Tibial artery (tissue), 4 donors: ENCODE measurements at regions not wholly inside any gene's neighbourhood (a gene's known extent, or its start where the extent isn't known, plus 50 kb on each side); places are given as distances from the start of the nearest gene placed in this dataset.

Source experiments
- DNase-seq, 2 donors: peaks; one replicate each; pipeline ENCODE4 v3.0.0-alpha.2; 2019
- H3K27ac ChIP-seq, 2 donors: fragments of 200-600 bp; sonication (generic) in 1 of 2; 1 replicate in 1 of 2; 2 replicates in 1 of 2; pipeline ENCODE4 v1.5.1; 2018 to 2019; ENCODE audit warnings: mild to moderate bottlenecking in 1 of 2
- H3K27me3 ChIP-seq, 2 donors: fragments of 200-600 bp; sonication (generic) in 1 of 2; one replicate each; pipeline versions ENCODE4 v1.5.1 to v1.6.0; 2016 to 2019
- H3K36me3 ChIP-seq, 3 donors: fragments of 200-600 bp; sonication (generic) in 2 of 3; one replicate each; pipeline ENCODE4 v1.5.1; 2016 to 2019; ENCODE audit warnings: mild to moderate bottlenecking in 2 of 3
- H3K4me1 ChIP-seq, 4 donors: fragments of 200-600 bp; sonication (generic) in 2 of 4; 1 replicate in 3 of 4; 2 replicates in 1 of 4; pipeline ENCODE4 v1.5.1; 2016 to 2019
- H3K4me3 ChIP-seq, 2 donors: fragments of 200-600 bp; sonication (generic) in 1 of 2; 1 replicate in 1 of 2; 2 replicates in 1 of 2; pipeline ENCODE4 v1.5.1; 2018 to 2019; ENCODE audit warnings: mild to moderate bottlenecking in 2 of 2
- H3K9me3 ChIP-seq, 3 donors: fragments of 200-600 bp; sonication (generic) in 1 of 3; one replicate each; pipeline ENCODE4 v1.5.1; 2016 to 2019
- intact Hi-C: fragments of 100-400 bp; cut with DNase I; formaldehyde crosslinking; loops from one replicate; pipeline ENCODE4 v1.15.0; 2023; ENCODE audit warnings: low total_unique reads
- TF ChIP-seq, protein P1 (sequence below), 2 experiments: fragments of 200-600 bp in 1 of 2; fragments of 450-650 bp in 1 of 2; IDR thresholded peaks; one replicate each; pipeline ENCODE4 v1.5.1; 2017 to 2019; ENCODE audit warnings: antibody characterized with exemption in 2 of 2, mild to moderate bottlenecking in 1 of 2, moderate library complexity in 1 of 2

DNA sequence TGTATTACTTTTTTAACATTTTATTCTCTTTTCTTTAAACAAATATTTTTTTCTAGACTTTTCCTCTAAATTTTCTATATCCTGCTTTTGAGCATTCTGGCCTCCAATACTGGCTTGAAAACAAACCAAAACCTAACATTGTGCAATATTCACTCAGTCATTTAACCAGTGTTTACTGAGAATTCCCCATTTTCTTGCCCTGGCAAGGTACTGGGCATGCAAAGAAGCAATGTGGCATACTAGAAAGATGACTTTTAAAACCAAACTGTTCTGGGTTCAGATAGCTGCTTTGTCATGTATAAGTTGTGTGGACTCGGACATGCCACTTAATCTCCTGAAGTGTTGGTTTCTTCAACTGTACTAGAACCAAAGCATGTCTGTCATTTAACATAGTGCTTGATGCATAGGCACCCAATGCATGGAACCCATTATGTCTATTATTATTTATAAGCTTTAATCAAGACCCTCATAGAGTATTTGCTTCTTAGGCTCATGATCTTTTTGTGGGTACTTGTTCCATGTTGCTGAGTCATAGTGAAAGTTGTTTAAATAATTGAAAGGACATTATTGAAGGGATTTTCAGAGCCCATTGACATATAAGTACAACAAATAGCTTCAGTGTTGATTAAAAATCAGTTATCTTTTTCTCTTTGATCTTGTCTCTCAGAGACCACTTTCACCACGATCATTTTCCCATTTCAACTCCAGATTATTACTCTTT is 185.4 kb upstream of the OSR1 start:
- DNase-seq, result no peak
- Histone ChIP-seq H3K4me3 (no peak overlapping the region), H3K27me3 (no peaks in the 10 kb centered on the region), H3K27ac (no peak overlapping the region), H3K36me3 (no peaks in the 10 kb centered on the region), H3K4me1 (peaks cover 0 to 5% (median 2%) of the 10 kb centered on the region in 4 donors), H3K9me3 (no peaks in the 10 kb centered on the region)
- TF ChIP-seq, protein P1, sequence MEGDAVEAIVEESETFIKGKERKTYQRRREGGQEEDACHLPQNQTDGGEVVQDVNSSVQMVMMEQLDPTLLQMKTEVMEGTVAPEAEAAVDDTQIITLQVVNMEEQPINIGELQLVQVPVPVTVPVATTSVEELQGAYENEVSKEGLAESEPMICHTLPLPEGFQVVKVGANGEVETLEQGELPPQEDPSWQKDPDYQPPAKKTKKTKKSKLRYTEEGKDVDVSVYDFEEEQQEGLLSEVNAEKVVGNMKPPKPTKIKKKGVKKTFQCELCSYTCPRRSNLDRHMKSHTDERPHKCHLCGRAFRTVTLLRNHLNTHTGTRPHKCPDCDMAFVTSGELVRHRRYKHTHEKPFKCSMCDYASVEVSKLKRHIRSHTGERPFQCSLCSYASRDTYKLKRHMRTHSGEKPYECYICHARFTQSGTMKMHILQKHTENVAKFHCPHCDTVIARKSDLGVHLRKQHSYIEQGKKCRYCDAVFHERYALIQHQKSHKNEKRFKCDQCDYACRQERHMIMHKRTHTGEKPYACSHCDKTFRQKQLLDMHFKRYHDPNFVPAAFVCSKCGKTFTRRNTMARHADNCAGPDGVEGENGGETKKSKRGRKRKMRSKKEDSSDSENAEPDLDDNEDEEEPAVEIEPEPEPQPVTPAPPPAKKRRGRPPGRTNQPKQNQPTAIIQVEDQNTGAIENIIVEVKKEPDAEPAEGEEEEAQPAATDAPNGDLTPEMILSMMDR (IDR thresholded peaks at IDR 0.05), result no peak
- intact Hi-C loops, result no loop called here

DNA sequence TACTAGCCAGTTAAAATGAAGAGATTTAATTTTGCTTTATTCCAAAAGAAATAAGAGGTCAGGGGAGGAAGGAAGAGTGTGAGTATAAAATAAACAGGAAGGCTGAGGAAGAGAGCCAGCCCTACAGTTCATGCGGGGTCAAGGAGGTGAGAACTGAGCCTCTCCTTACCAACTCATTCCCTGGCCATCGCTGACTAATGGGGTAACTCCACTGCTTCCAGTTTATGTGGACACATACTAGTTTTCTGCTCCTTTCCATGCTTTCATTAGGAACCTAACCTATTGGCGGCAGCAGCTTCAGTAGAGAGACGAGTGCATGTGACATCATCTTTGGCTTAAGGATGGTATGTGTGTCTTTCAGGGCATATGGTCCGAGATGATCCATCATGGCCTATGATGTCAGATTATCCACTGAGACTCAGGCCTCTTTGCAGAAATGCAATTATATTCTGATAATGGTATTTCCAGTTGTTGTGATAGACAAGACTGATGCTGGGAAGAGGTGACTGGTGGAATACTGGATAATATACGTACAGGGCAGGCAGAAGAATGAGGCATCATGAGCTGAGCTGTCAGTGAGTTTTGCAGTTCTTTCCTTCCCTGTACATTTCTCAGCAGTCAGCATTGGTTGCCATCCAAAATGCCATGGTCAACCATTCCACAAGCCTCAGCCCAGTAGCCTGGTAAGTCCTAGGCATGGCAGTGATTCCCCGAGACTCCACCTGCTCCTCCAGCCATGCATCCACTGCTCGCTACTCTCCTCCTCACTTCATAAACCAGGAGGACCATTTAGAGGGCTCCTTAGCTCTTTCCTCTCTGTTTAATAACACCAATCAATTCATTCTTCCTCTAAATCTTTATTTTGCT is 184.6 kb upstream of the OSR1 start:
- TF ChIP-seq, protein P1 (IDR thresholded peaks at IDR 0.05), result no peak
- peaks cover 0 to 5% (median 2%) of the 10 kb centered on the region in 4 donors for H3K4me1 ChIP-seq
- no peak overlapping the region for H3K4me3 ChIP-seq
- DNase-seq, result no peak
- H3K27me3 ChIP-seq, result no peaks in the 10 kb centered on the region
- H3K9me3 ChIP-seq, result no peaks in the 10 kb centered on the region
- H3K36me3 ChIP-seq, result no peaks in the 10 kb centered on the region
- intact Hi-C loops, result no loop called here
- no peak overlapping the region for H3K27ac ChIP-seq

DNA sequence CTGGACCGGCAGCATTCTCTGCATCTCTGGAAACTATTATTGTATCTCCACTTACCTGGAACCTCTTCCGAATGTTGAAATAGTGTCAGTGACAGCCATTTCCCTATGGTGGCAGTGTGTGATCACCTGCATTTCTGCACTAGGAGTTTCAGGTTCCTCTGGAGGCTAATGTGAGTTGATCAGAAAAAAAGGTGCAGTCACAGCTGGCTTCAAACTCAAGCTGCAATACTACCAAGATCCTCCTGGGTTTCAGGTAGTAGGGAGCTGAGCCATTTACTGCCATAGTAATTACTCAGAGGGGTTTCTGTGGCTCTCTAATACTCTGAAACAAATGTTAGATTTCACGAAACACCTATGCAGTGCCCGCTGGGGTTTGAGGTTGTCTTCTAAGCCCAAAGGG is 183.5 kb upstream of the OSR1 start:
- H3K27ac ChIP-seq, result no peak overlapping the region
- peaks cover 0 to under 1% (median 0%) of the 10 kb centered on the region in 3 donors for H3K9me3 ChIP-seq
- DNase-seq, result no peak
- no peaks in the 10 kb centered on the region for H3K36me3 ChIP-seq
- intact Hi-C loops, result no loop called here
- TF ChIP-seq, protein P1 (IDR thresholded peaks at IDR 0.05), result no peak
- no peak overlapping the region for H3K4me3 ChIP-seq
- H3K27me3 ChIP-seq, result no peaks in the 10 kb centered on the region
- H3K4me1 ChIP-seq, result peaks cover 0 to 5% (median 2%) of the 10 kb centered on the region in 4 donors

DNA sequence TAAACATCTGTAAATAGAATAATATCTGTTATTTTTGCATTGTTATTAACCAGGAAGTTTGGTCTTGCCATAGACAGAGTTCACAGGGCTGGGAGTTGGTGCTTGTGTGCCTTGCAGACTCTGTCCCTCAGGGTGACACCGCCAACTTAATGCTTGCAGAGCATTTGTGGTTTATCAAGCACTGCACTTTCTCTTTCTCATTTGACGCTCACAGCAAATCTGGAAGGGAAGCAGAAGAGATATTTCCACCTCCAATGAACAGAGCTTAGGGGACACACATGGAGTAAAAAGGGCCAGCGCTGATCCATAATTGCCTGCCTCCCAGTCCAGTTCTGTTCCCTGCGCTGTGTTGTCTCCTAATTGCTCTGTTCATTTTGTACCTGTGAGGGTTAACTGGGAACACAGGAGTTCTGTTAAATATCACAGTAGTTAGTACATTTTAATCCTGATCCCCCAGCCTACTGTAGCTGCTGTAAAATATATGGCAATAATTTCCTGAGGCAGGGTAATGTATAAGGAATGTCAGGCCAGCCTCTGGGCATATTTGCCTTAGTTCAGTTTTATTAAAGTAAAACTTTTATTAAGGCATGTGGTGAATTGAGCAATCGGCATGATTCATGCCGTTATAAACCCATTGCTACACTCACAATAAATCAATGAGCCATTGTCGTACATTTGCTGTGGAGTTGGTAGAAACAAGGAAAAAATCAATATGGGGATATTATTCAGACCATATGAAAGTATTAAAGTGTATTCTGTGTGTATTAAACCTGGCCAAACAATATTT is 182.5 kb upstream of the OSR1 start:
- intact Hi-C loops, result no loop called here
- Histone ChIP-seq H3K9me3 (peaks cover 0 to 7% (median 0%) of the 10 kb centered on the region in 3 donors), H3K4me3 (no peak overlapping the region), H3K4me1 (peaks cover 0 to 5% (median 2%) of the 10 kb centered on the region in 4 donors), H3K27ac (no peak overlapping the region), H3K36me3 (no peaks in the 10 kb centered on the region), H3K27me3 (no peaks in the 10 kb centered on the region)
- no peak for DNase-seq
- TF ChIP-seq, protein P1 (IDR thresholded peaks at IDR 0.05), result no peak

DNA sequence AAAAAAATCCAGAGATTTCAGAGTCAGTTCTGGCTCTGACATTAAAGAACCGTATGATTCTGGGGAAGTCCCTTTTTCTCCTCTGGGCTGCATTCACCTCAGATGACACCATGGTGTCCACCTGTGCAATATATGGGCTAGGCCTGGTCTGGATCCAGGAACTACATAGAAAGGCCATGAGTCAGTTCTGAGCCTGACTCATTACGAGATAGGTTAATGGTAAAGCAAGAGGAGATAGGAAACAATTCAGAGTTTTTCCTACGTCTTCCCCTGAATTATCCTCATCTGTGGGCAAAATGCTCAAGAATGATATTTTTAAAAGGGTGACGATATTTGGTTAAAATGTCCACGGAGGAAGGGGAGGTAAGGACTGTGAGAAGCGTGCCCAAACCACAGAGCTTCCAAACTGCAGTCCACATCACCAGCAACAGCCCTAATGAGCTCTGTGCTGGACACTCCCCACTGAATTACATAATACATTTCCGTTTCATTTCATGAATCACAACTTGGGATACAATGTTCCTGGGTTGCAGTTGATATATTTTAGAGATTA is 180.1 kb upstream of the OSR1 start:
- Histone ChIP-seq H3K4me3 (no peak overlapping the region), H3K36me3 (no peaks in the 10 kb centered on the region), H3K27ac (peak overlapping the region; percentile 0 to 39), H3K4me1 (peaks cover 0 to 5% (median 2%) of the 10 kb centered on the region in 4 donors), H3K9me3 (peaks cover 0 to 7% (median 0%) of the 10 kb centered on the region in 3 donors), H3K27me3 (no peaks in the 10 kb centered on the region)
- TF ChIP-seq, protein P1 (IDR thresholded peaks at IDR 0.05), result no peak
- intact Hi-C loops, result no loop called here
- DNase-seq, result peak in 1 of 2 donors; percentile 34
